GM23338 (cell line): ENCODE measurements at regions not wholly inside any gene's neighbourhood (a gene's known extent, or its start where the extent isn't known, plus 50 kb on each side); places are given as distances from the start of the nearest gene placed in this dataset.

Experiments
- ATAC-seq: fragments of 200-7000 bp; cut with Tn5 transposase; 3 replicates; pipeline ENCODE4 v1.9.1; 2020
- DNase-seq: peaks from one replicate; pipeline ENCODE4 v3.0.0-alpha.2; 2015; ENCODE audit warnings: low spot score
- H2AFZ ChIP-seq: fragments of 200-600 bp; sonication (generic); 2 replicates; pipeline ENCODE4 v1.8.0; 2016; ENCODE audit warnings: antibody characterized with exemption, mild to moderate bottlenecking, moderate library complexity
- H3F3A ChIP-seq: fragments of 200-600 bp; sonication (generic); replicated peaks from 2 replicates; pipeline ENCODE4 v1.8.0; 2017; ENCODE audit warnings: antibody characterized with exemption, mixed run types, low read depth
- H3K27ac ChIP-seq: fragments of 200-600 bp; sonication (generic); 2 replicates; pipeline ENCODE4 v1.6.1; 2016; ENCODE audit warnings: low read depth
- H3K27me3 ChIP-seq: fragments of 200-600 bp; sonication (generic); 2 replicates; pipeline ENCODE4 v1.8.0; 2016; ENCODE audit warnings: mild to moderate bottlenecking, mixed run types, moderate library complexity; ENCODE audit not compliant: insufficient read depth
- H3K36me3 ChIP-seq: fragments of 200-600 bp; sonication (generic); 2 replicates; pipeline ENCODE4 v1.8.0; 2016; ENCODE audit warnings: mild to moderate bottlenecking; ENCODE audit not compliant: insufficient read depth
- H3K4me1 ChIP-seq: fragments of 200-600 bp; sonication (generic); 2 replicates; pipeline ENCODE4 v1.8.0; 2016; ENCODE audit warnings: mild to moderate bottlenecking, moderate library complexity; ENCODE audit not compliant: insufficient read depth
- H3K4me2 ChIP-seq: fragments of 200-600 bp; sonication (generic); 2 replicates; pipeline ENCODE4 v1.7.1; 2017; ENCODE audit warnings: mixed run types
- H3K4me3 ChIP-seq: fragments of 200-600 bp; sonication (generic); 2 replicates; pipeline ENCODE4 v1.6.1; 2016; ENCODE audit warnings: mixed run types
- H3K79me2 ChIP-seq: fragments of 200-600 bp; sonication (generic); replicated peaks from 2 replicates; pipeline ENCODE4 v1.8.0; 2017; ENCODE audit warnings: mild to moderate bottlenecking; ENCODE audit not compliant: insufficient read depth
- H3K9me2 ChIP-seq: fragments of 200-600 bp; sonication (generic); 2 replicates; pipeline ENCODE4 v1.8.0; 2017; ENCODE audit not compliant: insufficient read depth
- H4K20me1 ChIP-seq: fragments of 200-600 bp; sonication (generic); replicated peaks from 2 replicates; pipeline ENCODE4 v1.8.0; 2017; ENCODE audit warnings: mild to moderate bottlenecking; ENCODE audit not compliant: insufficient read depth
- H3K27ac Mint-ChIP-seq: 2 replicates; pipeline ENCODE4 v1.8.0; 2020; ENCODE audit warnings: inconsistent platforms, mild to moderate bottlenecking, moderate library complexity, mixed read lengths
- H3K27me3 Mint-ChIP-seq: 3 replicates; pipeline ENCODE4 v1.8.0; 2022; ENCODE audit warnings: low read depth, mild to moderate bottlenecking, moderate library complexity, mixed read lengths, inconsistent platforms; ENCODE audit not compliant: insufficient read depth, poor library complexity
- H3K36me3 Mint-ChIP-seq: 3 replicates; pipeline ENCODE4 v1.8.0; 2021; ENCODE audit warnings: low read depth, mild to moderate bottlenecking, inconsistent platforms, moderate library complexity, mixed read lengths
- H3K4me1 Mint-ChIP-seq: 3 replicates; pipeline ENCODE4 v1.8.0; 2020; ENCODE audit warnings: mild to moderate bottlenecking, inconsistent platforms, mixed read lengths
- H3K4me3 Mint-ChIP-seq: 3 replicates; pipeline ENCODE4 v1.8.0; 2021; ENCODE audit warnings: moderate library complexity, mild to moderate bottlenecking, inconsistent platforms, mixed read lengths
- H3K9me3 Mint-ChIP-seq: 3 replicates; pipeline ENCODE4 v1.8.0; 2020; ENCODE audit warnings: moderate library complexity, mild to moderate bottlenecking, inconsistent platforms, mixed read lengths
- CREB1 ChIP-seq: fragments of 250-450 bp; sonication (Bioruptor Pico); IDR thresholded peaks from 2 replicates; pipeline ENCODE4 v1.5.0; 2020; ENCODE audit warnings: low read depth, mild to moderate bottlenecking, moderate library complexity
- EZH2 ChIP-seq: fragments of 200-600 bp; sonication (generic); IDR thresholded peaks from one replicate; pipeline ENCODE4 v1.8.0; 2017; ENCODE audit warnings: antibody characterized with exemption, mild to moderate bottlenecking, low read depth; ENCODE audit not compliant: unreplicated experiment
- EZH2phosphoT487 ChIP-seq: fragments of 200-600 bp; sonication (generic); IDR thresholded peaks from one replicate; pipeline ENCODE4 v1.8.1; 2018; ENCODE audit warnings: antibody characterized with exemption; ENCODE audit not compliant: unreplicated experiment
- JUNB ChIP-seq: IDR thresholded peaks from one replicate; pipeline ENCODE4 v1.6.1; 2016; ENCODE audit warnings: antibody characterized with exemption; ENCODE audit not compliant: unreplicated experiment
- NANOG ChIP-seq: IDR thresholded peaks from 2 replicates; pipeline ENCODE4 v1.6.1; 2016; ENCODE audit warnings: antibody characterized with exemption, borderline replicate concordance
- POLR2AphosphoS5 ChIP-seq: IDR thresholded peaks from 2 replicates; pipeline ENCODE4 v1.6.1; 2016; ENCODE audit warnings: antibody characterized with exemption, low read depth
- STAT1 ChIP-seq: IDR thresholded peaks from one replicate; pipeline ENCODE4 v1.6.1; 2016; ENCODE audit warnings: antibody characterized with exemption; ENCODE audit not compliant: unreplicated experiment
- ZNF114 ChIP-seq: fragments of 250-450 bp; sonication (Bioruptor Pico); IDR thresholded peaks from 2 replicates; pipeline ENCODE4 v1.5.0; 2020; ENCODE audit warnings: mild to moderate bottlenecking, moderate library complexity
- ZNF331 ChIP-seq: fragments of 250-450 bp; sonication (Bioruptor Pico); IDR thresholded peaks from 2 replicates; pipeline ENCODE4 v1.5.0; 2020; ENCODE audit warnings: low read depth, mild to moderate bottlenecking, moderate library complexity
- TF ChIP-seq, protein P1 (sequence below): fragments of 250-450 bp; sonication (Bioruptor Pico); IDR thresholded peaks from 2 replicates; pipeline ENCODE4 v1.5.0; 2020; ENCODE audit warnings: mild to moderate bottlenecking, moderate library complexity
- TF ChIP-seq, protein P2 (sequence below): IDR thresholded peaks from one replicate; pipeline ENCODE4 v1.6.1; 2018; ENCODE audit warnings: antibody characterized with exemption; ENCODE audit not compliant: unreplicated experiment
- TF ChIP-seq, protein P3 (sequence below): IDR thresholded peaks from 2 replicates; pipeline ENCODE4 v1.6.1; 2016; ENCODE audit warnings: antibody characterized with exemption

DNA sequence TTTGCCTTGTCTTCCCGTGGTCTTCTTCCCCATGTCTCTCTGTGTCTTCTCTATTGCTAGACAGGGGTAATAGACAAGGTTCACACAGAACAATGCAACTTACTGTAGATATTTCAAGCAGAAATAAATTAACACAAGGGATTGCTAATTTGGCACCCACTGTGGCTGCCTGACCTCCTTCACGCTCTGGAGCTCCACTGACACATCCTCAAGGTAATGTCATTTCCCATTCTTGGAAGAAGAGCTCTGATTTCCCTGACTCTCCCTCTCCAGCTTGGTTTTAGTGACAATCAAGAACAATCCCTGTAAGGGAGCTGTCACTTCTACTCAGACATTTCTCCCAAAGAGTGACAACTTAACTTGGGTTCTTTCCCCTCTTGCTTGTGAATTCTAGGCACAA, 105.4 kb upstream of the NAP1L1 start (continued):
- TF ChIP-seq EZH2phosphoT487 = no peak
- TF ChIP-seq NANOG = no peak
- TF ChIP-seq POLR2AphosphoS5 = no peak
- no peak for TF ChIP-seq ZNF114 (CRISPR knock-in tag)

DNA sequence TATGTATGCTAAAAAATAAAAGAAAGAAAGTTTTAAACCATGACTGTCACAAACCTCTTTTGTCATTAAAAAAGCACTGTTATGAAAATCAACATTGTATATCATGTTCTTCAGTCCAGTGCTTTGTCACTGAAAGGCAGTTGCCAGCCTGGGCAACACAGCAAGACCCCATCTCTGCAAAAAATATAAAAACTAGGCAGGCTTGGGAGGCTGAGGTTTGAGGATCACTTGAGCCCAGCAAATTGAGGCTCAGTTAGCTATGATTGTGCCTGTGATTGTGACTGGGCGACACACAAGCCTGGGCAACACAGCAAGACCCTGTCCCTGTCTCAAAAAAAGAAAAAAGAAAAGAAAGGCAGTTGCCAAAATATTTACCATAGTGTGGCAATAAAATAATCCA, 102.7 kb upstream of the NAP1L1 start:
- Mint-ChIP-seq H3K36me3 (no peaks in the 10 kb centered on the region), H3K27me3 (peaks cover 4% of the 10 kb centered on the region), H3K27ac (no peak overlapping the region), H3K4me3 (no peak overlapping the region), H3K9me3 (no peaks in the 10 kb centered on the region), H3K4me1 (peaks cover 5% of the 10 kb centered on the region; the same call in 2 of the 3 replicates)
- Histone ChIP-seq H3K9me2 (0 out of 2 replicates have a peak, but pooled peaks cover 3% of the 10 kb centered on the region), H3K4me3 (no peak overlapping the region), H3K27ac (no peak overlapping the region), H3K79me2 (no peaks in the 10 kb centered on the region), H3K27me3 (no peaks in the 10 kb centered on the region), H3K4me2 (no peak overlapping the region), H2AFZ (no peak overlapping the region), H3K36me3 (no peaks in the 10 kb centered on the region), H4K20me1 (no peaks in the 10 kb centered on the region), H3K4me1 (no peaks in the 10 kb centered on the region), H3F3A (no peaks in the 10 kb centered on the region)
- DNase-seq = no peak
- no peak for ATAC-seq
- TF ChIP-seq CREB1 (CRISPR knock-in tag) (no peak), ZNF331 (CRISPR knock-in tag) (no peak), EZH2phosphoT487 (no peak), NANOG (no peak), POLR2AphosphoS5 (no peak), EZH2 (no peak), JUNB (no peak), STAT1 (no peak), ZNF114 (CRISPR knock-in tag) (no peak)
- TF ChIP-seq, protein P1, sequence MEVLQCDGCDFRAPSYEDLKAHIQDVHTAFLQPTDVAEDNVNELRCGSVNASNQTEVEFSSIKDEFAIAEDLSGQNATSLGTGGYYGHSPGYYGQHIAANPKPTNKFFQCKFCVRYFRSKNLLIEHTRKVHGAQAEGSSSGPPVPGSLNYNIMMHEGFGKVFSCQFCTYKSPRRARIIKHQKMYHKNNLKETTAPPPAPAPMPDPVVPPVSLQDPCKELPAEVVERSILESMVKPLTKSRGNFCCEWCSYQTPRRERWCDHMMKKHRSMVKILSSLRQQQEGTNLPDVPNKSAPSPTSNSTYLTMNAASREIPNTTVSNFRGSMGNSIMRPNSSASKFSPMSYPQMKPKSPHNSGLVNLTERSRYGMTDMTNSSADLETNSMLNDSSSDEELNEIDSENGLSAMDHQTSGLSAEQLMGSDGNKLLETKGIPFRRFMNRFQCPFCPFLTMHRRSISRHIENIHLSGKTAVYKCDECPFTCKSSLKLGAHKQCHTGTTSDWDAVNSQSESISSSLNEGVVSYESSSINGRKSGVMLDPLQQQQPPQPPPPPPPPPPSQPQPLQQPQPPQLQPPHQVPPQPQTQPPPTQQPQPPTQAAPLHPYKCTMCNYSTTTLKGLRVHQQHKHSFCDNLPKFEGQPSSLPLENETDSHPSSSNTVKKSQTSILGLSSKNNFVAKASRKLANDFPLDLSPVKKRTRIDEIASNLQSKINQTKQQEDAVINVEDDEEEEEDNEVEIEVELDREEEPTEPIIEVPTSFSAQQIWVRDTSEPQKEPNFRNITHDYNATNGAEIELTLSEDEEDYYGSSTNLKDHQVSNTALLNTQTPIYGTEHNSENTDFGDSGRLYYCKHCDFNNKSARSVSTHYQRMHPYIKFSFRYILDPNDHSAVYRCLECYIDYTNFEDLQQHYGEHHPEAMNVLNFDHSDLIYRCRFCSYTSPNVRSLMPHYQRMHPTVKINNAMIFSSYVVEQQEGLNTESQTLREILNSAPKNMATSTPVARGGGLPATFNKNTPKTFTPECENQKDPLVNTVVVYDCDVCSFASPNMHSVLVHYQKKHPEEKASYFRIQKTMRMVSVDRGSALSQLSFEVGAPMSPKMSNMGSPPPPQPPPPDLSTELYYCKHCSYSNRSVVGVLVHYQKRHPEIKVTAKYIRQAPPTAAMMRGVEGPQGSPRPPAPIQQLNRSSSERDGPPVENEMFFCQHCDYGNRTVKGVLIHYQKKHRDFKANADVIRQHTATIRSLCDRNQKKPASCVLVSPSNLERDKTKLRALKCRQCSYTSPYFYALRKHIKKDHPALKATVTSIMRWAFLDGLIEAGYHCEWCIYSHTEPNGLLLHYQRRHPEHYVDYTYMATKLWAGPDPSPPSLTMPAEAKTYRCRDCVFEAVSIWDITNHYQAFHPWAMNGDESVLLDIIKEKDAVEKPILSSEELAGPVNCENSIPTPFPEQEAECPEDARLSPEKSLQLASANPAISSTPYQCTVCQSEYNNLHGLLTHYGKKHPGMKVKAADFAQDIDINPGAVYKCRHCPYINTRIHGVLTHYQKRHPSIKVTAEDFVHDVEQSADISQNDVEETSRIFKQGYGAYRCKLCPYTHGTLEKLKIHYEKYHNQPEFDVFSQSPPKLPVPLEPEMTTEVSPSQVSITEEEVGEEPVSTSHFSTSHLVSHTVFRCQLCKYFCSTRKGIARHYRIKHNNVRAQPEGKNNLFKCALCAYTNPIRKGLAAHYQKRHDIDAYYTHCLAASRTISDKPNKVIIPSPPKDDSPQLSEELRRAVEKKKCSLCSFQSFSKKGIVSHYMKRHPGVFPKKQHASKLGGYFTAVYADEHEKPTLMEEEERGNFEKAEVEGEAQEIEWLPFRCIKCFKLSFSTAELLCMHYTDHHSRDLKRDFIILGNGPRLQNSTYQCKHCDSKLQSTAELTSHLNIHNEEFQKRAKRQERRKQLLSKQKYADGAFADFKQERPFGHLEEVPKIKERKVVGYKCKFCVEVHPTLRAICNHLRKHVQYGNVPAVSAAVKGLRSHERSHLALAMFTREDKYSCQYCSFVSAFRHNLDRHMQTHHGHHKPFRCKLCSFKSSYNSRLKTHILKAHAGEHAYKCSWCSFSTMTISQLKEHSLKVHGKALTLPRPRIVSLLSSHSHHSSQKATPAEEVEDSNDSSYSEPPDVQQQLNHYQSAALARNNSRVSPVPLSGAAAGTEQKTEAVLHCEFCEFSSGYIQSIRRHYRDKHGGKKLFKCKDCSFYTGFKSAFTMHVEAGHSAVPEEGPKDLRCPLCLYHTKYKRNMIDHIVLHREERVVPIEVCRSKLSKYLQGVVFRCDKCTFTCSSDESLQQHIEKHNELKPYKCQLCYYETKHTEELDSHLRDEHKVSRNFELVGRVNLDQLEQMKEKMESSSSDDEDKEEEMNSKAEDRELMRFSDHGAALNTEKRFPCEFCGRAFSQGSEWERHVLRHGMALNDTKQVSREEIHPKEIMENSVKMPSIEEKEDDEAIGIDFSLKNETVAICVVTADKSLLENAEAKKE = no peak
- TF ChIP-seq, protein P2, sequence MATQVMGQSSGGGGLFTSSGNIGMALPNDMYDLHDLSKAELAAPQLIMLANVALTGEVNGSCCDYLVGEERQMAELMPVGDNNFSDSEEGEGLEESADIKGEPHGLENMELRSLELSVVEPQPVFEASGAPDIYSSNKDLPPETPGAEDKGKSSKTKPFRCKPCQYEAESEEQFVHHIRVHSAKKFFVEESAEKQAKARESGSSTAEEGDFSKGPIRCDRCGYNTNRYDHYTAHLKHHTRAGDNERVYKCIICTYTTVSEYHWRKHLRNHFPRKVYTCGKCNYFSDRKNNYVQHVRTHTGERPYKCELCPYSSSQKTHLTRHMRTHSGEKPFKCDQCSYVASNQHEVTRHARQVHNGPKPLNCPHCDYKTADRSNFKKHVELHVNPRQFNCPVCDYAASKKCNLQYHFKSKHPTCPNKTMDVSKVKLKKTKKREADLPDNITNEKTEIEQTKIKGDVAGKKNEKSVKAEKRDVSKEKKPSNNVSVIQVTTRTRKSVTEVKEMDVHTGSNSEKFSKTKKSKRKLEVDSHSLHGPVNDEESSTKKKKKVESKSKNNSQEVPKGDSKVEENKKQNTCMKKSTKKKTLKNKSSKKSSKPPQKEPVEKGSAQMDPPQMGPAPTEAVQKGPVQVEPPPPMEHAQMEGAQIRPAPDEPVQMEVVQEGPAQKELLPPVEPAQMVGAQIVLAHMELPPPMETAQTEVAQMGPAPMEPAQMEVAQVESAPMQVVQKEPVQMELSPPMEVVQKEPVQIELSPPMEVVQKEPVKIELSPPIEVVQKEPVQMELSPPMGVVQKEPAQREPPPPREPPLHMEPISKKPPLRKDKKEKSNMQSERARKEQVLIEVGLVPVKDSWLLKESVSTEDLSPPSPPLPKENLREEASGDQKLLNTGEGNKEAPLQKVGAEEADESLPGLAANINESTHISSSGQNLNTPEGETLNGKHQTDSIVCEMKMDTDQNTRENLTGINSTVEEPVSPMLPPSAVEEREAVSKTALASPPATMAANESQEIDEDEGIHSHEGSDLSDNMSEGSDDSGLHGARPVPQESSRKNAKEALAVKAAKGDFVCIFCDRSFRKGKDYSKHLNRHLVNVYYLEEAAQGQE = no peak
- TF ChIP-seq, protein P3, sequence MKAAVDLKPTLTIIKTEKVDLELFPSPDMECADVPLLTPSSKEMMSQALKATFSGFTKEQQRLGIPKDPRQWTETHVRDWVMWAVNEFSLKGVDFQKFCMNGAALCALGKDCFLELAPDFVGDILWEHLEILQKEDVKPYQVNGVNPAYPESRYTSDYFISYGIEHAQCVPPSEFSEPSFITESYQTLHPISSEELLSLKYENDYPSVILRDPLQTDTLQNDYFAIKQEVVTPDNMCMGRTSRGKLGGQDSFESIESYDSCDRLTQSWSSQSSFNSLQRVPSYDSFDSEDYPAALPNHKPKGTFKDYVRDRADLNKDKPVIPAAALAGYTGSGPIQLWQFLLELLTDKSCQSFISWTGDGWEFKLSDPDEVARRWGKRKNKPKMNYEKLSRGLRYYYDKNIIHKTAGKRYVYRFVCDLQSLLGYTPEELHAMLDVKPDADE = no peak
